Natural killer cell (primary cell): ENCODE measurements at regions not wholly inside any gene's neighbourhood (a gene's known extent, or its start where the extent isn't known, plus 50 kb on each side); places are given as distances from the start of the nearest gene placed in this dataset.

Experiments
- ATAC-seq, 3 donors: fragments of 150-1000 bp in 2 of 3; fragments of 200-7000 bp in 1 of 3; cut with Tn5 transposase; 1 replicate in 1 of 3; 2 replicates in 2 of 3; pipeline ENCODE4 v1.10.0; 2021; ENCODE audit warnings: mild to moderate bottlenecking in 2 of 3, moderate library complexity in 2 of 3
- DNase-seq, 2 donors: peaks; one replicate each; pipeline versions ENCODE4 v3.0.0 to v3.0.0-alpha.2; 2013 to 2021; ENCODE audit warnings: mixed read lengths in 1 of 2
- H3K27ac ChIP-seq: one replicate; pipeline ENCODE4 v1.5.1; 2013; ENCODE audit warnings: mild to moderate bottlenecking, low read length
- H3K27me3 ChIP-seq: one replicate; pipeline ENCODE4 v1.6.1; 2013; ENCODE audit warnings: low read length; ENCODE audit not compliant: control insufficient read depth, insufficient read depth
- H3K36me3 ChIP-seq: one replicate; pipeline ENCODE4 v1.6.1; 2013; ENCODE audit warnings: low read length; ENCODE audit not compliant: control insufficient read depth, insufficient read depth
- H3K4me1 ChIP-seq: one replicate; pipeline ENCODE4 v1.6.1; 2013; ENCODE audit warnings: low read length; ENCODE audit not compliant: control insufficient read depth, insufficient read depth
- H3K4me3 ChIP-seq: one replicate; pipeline ENCODE4 v1.5.1; 2013; ENCODE audit warnings: low read length
- H3K9me3 ChIP-seq: one replicate; pipeline ENCODE4 v1.6.1; 2013; ENCODE audit warnings: low read length; ENCODE audit not compliant: control insufficient read depth, insufficient read depth
- H3K27ac Mint-ChIP-seq, 2 donors: one replicate each; pipeline ENCODE4 v1.8.0; 2022; ENCODE audit warnings: mild to moderate bottlenecking in 2 of 2, mixed read lengths in 2 of 2, moderate library complexity in 1 of 2
- H3K27me3 Mint-ChIP-seq, 2 donors: one replicate each; pipeline ENCODE4 v1.8.0; 2022; ENCODE audit warnings: low read depth in 2 of 2, mixed read lengths in 2 of 2
- H3K36me3 Mint-ChIP-seq: one replicate; pipeline ENCODE4 v1.8.0; 2022; ENCODE audit warnings: mixed read lengths
- H3K4me1 Mint-ChIP-seq, 2 donors: one replicate each; pipeline ENCODE4 v1.8.0; 2022; ENCODE audit warnings: mixed read lengths in 2 of 2
- H3K4me3 Mint-ChIP-seq: one replicate; pipeline ENCODE4 v1.8.0; 2022; ENCODE audit warnings: mild to moderate bottlenecking, moderate library complexity, mixed read lengths
- H3K9me3 Mint-ChIP-seq, 2 donors: one replicate each; pipeline ENCODE4 v1.8.0; 2022; ENCODE audit warnings: mixed read lengths in 2 of 2
- WGBS: methylation state at CpG from one replicate; pipeline ENCODE4 v1.1.7; 2013; ENCODE audit warnings: missing lambda C conversion rate; ENCODE audit not compliant: insufficient coverage; 5-methylcytosine and 5-hydroxymethylcytosine counted together
- intact Hi-C: fragments of 100-400 bp; cut with micrococcal nuclease; formaldehyde crosslinking; loops from one replicate; pipeline ENCODE4 v1.14.2; 2022
- TF ChIP-seq, protein P1 (sequence below): fragments of 200-600 bp; IDR thresholded peaks from one replicate; pipeline ENCODE4 v1.8.0; 2022; ENCODE audit warnings: antibody characterized with exemption

GRCh38 chr21:17334484-17334883 is 178.4 kb upstream of the CXADR start:
- no peak overlapping the region for H3K27ac Mint-ChIP-seq
- WGBS = 81% methylated on average over 3 of the region's 3 CpGs
- no peak for DNase-seq
- H3K4me3 Mint-ChIP-seq = no peak overlapping the region
- H3K4me1 Mint-ChIP-seq = no peaks in the 10 kb centered on the region
- no peak overlapping the region for H3K27ac ChIP-seq
- H3K4me3 ChIP-seq = no peak overlapping the region
- no peaks in the 10 kb centered on the region for H3K27me3 Mint-ChIP-seq
- intact Hi-C loops = no loop called here
- H3K9me3 ChIP-seq = no peaks in the 10 kb centered on the region
- TF ChIP-seq, protein P1, sequence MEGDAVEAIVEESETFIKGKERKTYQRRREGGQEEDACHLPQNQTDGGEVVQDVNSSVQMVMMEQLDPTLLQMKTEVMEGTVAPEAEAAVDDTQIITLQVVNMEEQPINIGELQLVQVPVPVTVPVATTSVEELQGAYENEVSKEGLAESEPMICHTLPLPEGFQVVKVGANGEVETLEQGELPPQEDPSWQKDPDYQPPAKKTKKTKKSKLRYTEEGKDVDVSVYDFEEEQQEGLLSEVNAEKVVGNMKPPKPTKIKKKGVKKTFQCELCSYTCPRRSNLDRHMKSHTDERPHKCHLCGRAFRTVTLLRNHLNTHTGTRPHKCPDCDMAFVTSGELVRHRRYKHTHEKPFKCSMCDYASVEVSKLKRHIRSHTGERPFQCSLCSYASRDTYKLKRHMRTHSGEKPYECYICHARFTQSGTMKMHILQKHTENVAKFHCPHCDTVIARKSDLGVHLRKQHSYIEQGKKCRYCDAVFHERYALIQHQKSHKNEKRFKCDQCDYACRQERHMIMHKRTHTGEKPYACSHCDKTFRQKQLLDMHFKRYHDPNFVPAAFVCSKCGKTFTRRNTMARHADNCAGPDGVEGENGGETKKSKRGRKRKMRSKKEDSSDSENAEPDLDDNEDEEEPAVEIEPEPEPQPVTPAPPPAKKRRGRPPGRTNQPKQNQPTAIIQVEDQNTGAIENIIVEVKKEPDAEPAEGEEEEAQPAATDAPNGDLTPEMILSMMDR = no peak
- H3K36me3 Mint-ChIP-seq = no peaks in the 10 kb centered on the region
- H3K36me3 ChIP-seq = no peaks in the 10 kb centered on the region
- H3K27me3 ChIP-seq = no peaks in the 10 kb centered on the region
- ATAC-seq = no peak
- peaks cover 2 to 9% of the 10 kb centered on the region in 2 donors for H3K9me3 Mint-ChIP-seq
- H3K4me1 ChIP-seq = no peaks in the 10 kb centered on the region

DNA sequence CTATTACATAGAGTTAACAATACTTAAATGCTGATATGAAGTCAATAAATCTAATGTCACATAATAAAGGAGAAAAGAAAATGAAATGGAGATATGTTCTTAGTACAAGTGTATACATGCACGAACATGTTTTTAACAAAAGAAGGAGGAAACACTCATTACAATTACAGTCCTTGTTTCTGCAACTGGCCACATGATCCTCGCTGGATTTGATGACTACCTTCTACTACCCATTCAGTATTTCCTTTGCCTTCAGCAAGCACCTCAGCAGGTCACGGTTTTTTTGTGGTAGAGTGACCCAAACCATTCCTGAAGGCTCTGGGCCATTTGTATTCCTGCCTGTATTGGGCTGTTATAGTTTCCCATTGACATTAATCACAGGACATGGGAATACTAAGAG is 172.8 kb upstream of the CXADR start:
- Histone ChIP-seq H3K9me3 (no peaks in the 10 kb centered on the region), H3K4me3 (no peak overlapping the region), H3K27ac (no peak overlapping the region), H3K36me3 (no peaks in the 10 kb centered on the region), H3K27me3 (no peaks in the 10 kb centered on the region), H3K4me1 (no peaks in the 10 kb centered on the region)
- H3K36me3 Mint-ChIP-seq = peaks cover 9% of the 10 kb centered on the region
- TF ChIP-seq, protein P1 = no peak
- H3K4me3 Mint-ChIP-seq = no peak overlapping the region
- no peaks in the 10 kb centered on the region for H3K4me1 Mint-ChIP-seq
- no peak overlapping the region for H3K27ac Mint-ChIP-seq
- no peak for DNase-seq
- H3K27me3 Mint-ChIP-seq = no peaks in the 10 kb centered on the region
- ATAC-seq = no peak
- intact Hi-C loops = no loop called here
- H3K9me3 Mint-ChIP-seq = peaks cover 13 to 21% of the 10 kb centered on the region in 2 donors
- 71% methylated on average over 3 of the region's 3 CpGs for WGBS

DNA sequence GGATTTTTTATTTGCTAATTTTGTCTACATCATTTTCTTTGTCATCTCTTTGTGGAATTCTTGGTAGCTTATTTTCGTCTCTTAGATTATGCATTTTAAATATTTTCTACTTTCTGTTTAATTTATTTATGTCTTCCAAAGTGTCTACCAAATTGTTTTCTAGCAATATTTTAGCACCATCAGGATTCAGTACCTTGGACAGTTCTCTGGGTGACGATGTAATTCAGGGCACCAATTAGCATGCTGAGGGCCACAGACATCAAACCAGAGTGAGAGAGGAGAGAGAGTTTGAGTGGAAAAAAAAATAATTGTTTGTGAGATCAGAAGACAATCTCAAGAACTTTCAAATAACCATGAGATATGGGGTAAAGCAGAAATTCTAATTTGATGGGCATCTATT is 169.8 kb upstream of the CXADR start:
- 0% methylated on average over 1 of the region's 2 CpGs for WGBS
- Mint-ChIP-seq H3K4me1 (no peaks in the 10 kb centered on the region), H3K9me3 (peaks cover 13 to 19% of the 10 kb centered on the region in 2 donors), H3K36me3 (peaks cover 9% of the 10 kb centered on the region), H3K4me3 (no peak overlapping the region), H3K27me3 (no peaks in the 10 kb centered on the region), H3K27ac (no peak overlapping the region)
- H3K4me3 ChIP-seq = no peak overlapping the region
- no peaks in the 10 kb centered on the region for H3K9me3 ChIP-seq
- no peaks in the 10 kb centered on the region for H3K36me3 ChIP-seq
- H3K27ac ChIP-seq = no peak overlapping the region
- intact Hi-C loops = no loop called here
- H3K4me1 ChIP-seq = no peaks in the 10 kb centered on the region
- ATAC-seq (no peak), DNase-seq (no peak)
- H3K27me3 ChIP-seq = no peaks in the 10 kb centered on the region
- TF ChIP-seq, protein P1 = no peak

DNA sequence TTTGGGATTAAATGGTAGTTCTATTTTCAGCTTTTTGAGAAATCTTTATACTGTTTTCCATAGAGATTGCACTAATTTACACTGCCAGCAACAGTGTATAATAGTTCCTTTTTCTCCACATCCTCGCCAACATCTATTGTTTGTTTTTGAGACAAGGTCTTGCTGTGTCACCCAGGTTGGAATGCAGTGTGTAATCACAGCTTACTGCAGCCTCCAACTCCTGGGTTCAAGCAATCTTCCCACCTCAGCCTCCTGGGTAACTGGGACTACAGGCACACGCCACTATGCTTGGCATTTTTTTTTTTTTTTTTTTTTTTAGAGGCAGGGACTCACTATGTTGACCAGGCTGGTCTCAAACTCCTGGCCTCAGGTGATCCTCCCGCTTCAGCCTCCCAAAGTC is 164.5 kb upstream of the CXADR start:
- no peaks in the 10 kb centered on the region for H3K4me1 Mint-ChIP-seq
- peaks cover 11 to 23% of the 10 kb centered on the region in 2 donors for H3K9me3 Mint-ChIP-seq
- H3K27me3 Mint-ChIP-seq = no peaks in the 10 kb centered on the region
- H3K4me3 Mint-ChIP-seq = no peak overlapping the region
- Histone ChIP-seq H3K36me3 (no peaks in the 10 kb centered on the region), H3K4me3 (no peak overlapping the region), H3K4me1 (no peaks in the 10 kb centered on the region), H3K9me3 (peaks cover 12% of the 10 kb centered on the region), H3K27me3 (no peaks in the 10 kb centered on the region), H3K27ac (no peak overlapping the region)
- TF ChIP-seq, protein P1 = no peak
- ATAC-seq = no peak
- no peak overlapping the region for H3K27ac Mint-ChIP-seq
- 81% methylated on average over 3 of the region's 3 CpGs for WGBS
- peaks cover 9% of the 10 kb centered on the region for H3K36me3 Mint-ChIP-seq
- no peak for DNase-seq
- intact Hi-C loops = no loop called here
